Right hindlimb (tissue), 1 donor: ENCODE measurements at regions not wholly inside any gene's neighbourhood (a gene's known extent, or its start where the extent isn't known, plus 50 kb on each side); places are given as distances from the start of the nearest gene placed in this dataset.
"Not testable (repeated sequence)": the region's sequence is repeated elsewhere in the genome, so short reads cannot be mapped to it uniquely, and the experiment has no call there.

Experiments
- DNase-seq: peaks from one replicate; pipeline ENCODE4 v3.0.0-alpha.2; 2018

- no peak for DNase-seq
These were observed 126.8 kb upstream of the ZNF644 start for GRCh38 chr1:91148641-91149069.

- DNase-seq: no peak
These were observed 120.0 kb upstream of the ZNF644 start for GRCh38 chr1:91141858-91142257.

GRCh38 chr1:91138959-91139358 lies 117.1 kb upstream of the ZNF644 start:
- no peak for DNase-seq

- DNase-seq: no peak
These were observed 115.5 kb upstream of the ZNF644 start for GRCh38 chr1:91137173-91137852.

DNA sequence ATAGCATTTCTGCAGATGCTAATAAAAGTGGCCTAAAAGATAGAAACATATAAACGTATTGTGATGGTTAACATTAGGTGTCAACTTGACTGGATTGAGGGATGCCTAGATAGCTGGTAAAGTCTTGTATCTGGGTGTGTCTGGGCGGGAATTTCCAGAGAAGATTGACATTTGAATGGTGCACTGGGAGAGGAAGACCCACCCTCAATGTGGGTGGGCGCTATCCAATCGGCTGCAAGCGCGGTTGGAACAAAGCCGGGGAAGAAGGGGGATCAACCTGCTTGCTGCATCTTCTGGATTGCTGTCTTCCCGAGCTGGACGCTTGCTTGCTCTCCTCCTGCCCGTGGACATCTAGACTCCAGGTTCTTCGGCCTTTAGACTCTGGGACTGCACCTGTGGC lies 114.0 kb upstream of the ZNF644 start:
- no peak for DNase-seq

GRCh38 chr1:91133248-91133647 lies 111.4 kb upstream of the ZNF644 start:
- DNase-seq: no peak

- no peak for DNase-seq
These were observed 108.6 kb upstream of the ZNF644 start for GRCh38 chr1:91130256-91130985.

DNA sequence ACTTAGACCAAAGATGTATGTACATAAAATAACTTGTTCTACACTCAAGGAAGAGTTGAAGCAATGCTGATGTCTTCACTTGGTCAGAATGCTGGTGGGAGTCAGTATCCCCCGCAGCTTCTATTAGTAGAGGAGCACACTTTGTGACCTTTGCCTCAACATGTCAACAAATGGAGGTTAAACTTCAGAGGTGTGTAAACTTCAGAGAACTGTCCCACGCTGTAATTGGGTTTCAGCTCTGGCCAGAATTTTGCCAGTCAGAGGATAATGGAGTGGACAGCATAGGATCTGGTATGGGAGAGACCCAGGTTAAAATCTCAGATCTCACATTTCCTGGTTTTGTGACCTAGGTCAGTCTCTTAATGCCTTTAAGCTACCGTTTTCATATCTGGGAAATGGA lies 107.6 kb upstream of the ZNF644 start:
- no peak for DNase-seq

DNA sequence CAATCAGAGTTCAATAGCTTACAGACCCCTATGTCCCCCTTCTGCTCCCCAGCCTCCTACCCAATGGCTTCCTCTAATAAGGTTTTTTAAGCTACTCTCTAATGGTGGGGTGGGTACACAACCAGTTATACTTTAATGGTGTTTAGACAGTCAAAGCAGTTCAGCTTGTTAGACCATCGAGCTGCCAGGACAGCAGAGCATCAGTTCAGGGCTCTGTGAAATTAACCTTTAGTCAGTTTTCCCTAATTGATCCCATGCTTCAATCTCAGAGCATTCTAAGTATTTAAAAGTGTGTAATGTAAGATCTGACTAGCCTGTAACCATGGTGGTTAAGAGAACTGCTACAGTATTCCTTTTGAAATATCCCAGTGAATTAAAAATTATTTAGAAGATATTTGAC lies 107.2 kb upstream of the ZNF644 start:
- no peak for DNase-seq

DNA sequence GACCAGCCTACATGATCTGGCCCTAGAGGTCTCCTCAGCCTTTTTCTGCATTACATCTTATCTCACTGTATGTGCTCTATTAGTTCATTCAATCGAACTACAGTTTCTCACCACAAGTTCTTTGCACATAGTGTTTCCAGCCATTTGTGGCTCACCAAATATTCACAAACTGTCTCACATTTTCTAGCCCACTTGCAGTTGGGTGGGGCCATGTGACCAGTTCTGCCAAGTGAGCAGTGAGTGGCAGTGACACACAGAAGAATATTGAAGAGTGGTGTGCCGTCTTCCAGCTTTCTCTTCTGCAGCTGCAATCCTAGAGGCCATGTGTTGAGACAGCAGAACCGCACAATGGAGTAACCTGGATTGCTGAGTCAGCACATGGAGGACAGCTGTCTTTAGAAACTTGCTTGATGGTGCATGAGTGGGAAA lies 103.2 kb upstream of the ZNF644 start:
- DNase-seq: peak; percentile 45

- no peak for DNase-seq
These were observed 102.6 kb upstream of the ZNF644 start for GRCh38 chr1:91124290-91124985.

- DNase-seq: no peak
These were observed 101.9 kb upstream of the ZNF644 start for GRCh38 chr1:91123773-91124172.

DNA sequence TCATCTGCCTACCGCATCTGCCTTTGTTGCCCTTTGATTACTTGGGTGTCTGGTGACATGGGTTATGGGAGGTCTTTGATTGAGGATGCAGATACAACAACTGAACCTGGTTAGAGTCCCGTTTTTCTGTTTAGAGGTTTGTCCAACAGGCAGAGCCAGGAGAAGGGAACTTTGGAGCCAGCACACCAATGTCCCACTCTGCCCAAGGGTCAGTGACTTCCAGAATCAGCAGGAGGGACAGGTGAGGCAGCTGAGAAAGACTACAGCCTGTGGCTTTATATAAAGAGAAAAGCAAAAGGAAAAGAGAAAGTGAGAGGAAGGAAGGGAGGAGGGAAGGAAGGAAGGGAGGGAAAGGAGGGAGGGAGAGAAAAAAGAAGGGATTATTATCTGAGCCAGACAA lies 101.5 kb upstream of the ZNF644 start:
- DNase-seq: no peak

GRCh38 chr1:91122106-91122717 lies 100.4 kb upstream of the ZNF644 start:
- DNase-seq: no peak

- no peak for DNase-seq
These were observed 99.5 kb upstream of the ZNF644 start for GRCh38 chr1:91121366-91121765.

DNA sequence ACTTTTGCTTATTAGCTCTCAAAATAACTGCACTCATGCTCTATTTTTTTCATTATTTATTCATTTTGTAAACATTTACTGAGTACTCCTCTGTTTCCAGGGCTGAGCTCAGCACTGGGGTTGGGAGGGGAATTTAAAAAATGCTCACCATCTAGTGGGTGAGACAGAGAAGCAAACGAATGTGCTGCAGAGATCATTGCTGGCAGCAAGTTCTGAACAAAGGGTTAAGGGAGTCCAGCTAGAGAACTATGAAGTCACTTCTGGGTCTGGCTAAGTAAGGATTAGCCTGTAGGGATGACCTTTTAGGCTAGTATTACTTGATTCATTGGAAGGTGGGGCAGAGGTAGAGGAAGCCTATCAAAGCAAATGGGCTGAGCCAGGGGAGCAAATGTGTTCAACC lies 99.1 kb upstream of the ZNF644 start:
- no peak for DNase-seq

GRCh38 chr1:91120421-91120820 lies 98.6 kb upstream of the ZNF644 start:
- no peak for DNase-seq

- DNase-seq: no peak
These were observed 82.9 kb upstream of the ZNF644 start for GRCh38 chr1:91104712-91105111.

GRCh38 chr1:91101328-91101727 lies 79.5 kb upstream of the ZNF644 start:
- no peak for DNase-seq

DNA sequence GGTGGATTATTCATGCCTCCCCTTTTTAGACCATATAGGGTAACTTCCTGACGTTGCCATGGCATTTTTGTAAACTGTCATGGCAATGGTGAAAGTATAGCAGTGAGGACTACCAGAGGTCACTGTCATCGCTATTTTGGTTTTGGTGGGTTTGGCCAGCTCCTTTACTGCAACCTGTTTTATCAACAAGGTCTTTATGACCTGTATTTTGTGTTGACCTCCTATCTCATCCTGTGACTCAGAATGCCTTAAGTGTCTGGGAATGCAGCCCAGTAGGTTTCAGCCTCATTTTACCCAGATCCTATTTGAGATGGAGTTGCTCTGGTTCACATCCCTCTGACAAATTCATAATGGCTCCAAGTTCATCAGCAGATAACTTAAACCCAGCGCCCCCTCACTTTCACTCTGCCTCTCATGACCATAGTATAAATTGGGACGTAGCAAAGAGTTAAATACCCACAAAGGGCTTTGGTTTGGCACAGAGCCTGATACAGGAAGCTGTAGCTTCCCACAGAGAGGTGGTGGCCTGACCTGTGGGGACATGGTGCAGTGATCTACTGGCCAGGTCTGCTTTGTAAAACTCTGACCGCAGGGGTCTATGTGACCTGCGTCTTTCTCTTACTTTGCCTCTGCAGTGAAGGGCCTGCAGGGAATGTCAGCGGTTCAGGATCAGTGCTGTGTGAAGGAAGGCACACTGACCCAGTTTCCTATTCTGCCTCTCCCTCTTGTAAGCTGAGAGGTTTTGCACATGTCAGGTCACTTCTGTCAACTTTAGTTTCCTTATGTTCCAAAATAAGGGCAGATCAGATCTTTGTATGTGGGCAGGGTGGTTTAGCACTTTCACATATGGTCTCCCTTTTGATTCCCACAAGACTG lies 78.1 kb upstream of the ZNF644 start:
- DNase-seq: no peak

- no peak for DNase-seq
These were observed 76.6 kb upstream of the ZNF644 start for GRCh38 chr1:91098299-91098906.

- not testable (repeated sequence) for DNase-seq
These were observed 73.5 kb upstream of the ZNF644 start for GRCh38 chr1:91095321-91095720.
